GM10266 (cell line): ENCODE measurements at regions not wholly inside any gene's neighbourhood (a gene's known extent, or its start where the extent isn't known, plus 50 kb on each side); places are given as distances from the start of the nearest gene placed in this dataset.
"Not testable (repeated sequence)": the region's sequence is repeated elsewhere in the genome, so short reads cannot be mapped to it uniquely, and the experiment has no call there.

Experiments
- DNase-seq: peaks from one replicate; pipeline ENCODE4 v3.0.0; 2012; ENCODE audit errors: extremely low spot score
- TF ChIP-seq, protein P1 (sequence below): IDR thresholded peaks from 2 replicates; pipeline ENCODE4 v1.5.1; 2012; ENCODE audit warnings: mild to moderate bottlenecking, low read depth; ENCODE audit not compliant: control insufficient read depth, insufficient read depth; ENCODE audit errors: missing control alignments

DNA sequence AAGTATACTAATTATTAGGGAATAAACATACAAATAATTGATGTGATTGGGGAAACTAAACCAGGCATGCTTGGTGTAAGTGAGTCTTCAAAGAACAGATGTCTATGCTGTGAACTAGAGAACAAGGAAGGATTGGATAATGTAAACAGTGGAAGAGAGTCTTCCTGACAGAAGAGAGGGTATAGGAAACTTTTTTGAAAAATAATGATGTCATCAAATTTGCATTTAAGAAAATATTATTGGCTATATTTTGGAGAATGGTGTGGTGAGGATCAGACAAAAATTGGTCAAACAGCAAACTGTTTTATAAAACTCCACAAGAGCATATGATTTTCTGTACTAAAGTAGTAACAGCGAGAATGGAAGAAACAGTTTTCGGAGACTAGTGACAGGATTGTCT lies 537.7 kb downstream of the TRAM1L1 start:
- TF ChIP-seq, protein P1, sequence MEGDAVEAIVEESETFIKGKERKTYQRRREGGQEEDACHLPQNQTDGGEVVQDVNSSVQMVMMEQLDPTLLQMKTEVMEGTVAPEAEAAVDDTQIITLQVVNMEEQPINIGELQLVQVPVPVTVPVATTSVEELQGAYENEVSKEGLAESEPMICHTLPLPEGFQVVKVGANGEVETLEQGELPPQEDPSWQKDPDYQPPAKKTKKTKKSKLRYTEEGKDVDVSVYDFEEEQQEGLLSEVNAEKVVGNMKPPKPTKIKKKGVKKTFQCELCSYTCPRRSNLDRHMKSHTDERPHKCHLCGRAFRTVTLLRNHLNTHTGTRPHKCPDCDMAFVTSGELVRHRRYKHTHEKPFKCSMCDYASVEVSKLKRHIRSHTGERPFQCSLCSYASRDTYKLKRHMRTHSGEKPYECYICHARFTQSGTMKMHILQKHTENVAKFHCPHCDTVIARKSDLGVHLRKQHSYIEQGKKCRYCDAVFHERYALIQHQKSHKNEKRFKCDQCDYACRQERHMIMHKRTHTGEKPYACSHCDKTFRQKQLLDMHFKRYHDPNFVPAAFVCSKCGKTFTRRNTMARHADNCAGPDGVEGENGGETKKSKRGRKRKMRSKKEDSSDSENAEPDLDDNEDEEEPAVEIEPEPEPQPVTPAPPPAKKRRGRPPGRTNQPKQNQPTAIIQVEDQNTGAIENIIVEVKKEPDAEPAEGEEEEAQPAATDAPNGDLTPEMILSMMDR = no peak
- no peak for DNase-seq

DNA sequence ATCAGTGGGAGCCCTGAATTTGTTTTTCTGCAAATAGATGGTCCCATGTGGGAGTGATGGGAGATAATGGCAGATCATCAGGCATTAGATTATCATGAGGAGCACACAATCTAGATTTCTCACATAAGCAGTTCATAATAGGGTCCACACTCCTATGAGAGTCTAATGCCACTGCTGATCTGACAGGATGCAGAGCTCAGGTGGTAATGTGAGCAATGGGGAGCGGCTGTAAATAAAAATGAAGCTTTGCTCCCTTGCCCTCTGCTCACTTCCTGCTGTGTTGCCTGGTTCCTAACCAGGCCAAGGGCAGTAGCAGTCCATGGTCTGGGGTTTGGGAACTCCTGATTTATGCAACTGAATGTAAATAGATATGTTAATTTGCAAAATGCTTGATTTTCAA lies 538.6 kb downstream of the TRAM1L1 start:
- TF ChIP-seq, protein P1 = no peak
- no peak for DNase-seq

- TF ChIP-seq, protein P1 = no peak
- no peak for DNase-seq
These were observed 540.4 kb downstream of the TRAM1L1 start for GRCh38 chr4:116544946-116545345.

DNA sequence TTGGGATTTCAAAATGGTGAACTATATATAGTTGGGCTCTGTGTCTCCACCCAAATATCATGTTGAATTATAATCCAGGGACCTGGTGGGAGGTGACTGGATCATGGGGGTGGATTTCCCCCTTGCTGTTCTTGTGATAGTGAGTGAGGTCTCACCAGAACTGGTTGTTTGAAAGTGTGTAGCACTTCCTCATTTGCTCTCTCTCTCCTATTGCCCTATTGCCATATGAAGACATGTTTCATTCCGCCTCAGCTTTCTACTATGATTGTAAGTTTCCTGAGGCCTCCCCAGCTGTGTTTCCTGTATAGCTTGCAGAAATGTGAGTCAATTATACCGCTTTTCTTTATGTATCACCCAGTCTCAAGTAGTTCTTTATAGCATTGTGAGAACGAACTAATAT lies 545.6 kb downstream of the TRAM1L1 start:
- no peak for DNase-seq
- TF ChIP-seq, protein P1 = no peak

- DNase-seq = no peak
- TF ChIP-seq, protein P1 = no peak
These were observed 547.5 kb downstream of the TRAM1L1 start for GRCh38 chr4:116537828-116538227.

DNA sequence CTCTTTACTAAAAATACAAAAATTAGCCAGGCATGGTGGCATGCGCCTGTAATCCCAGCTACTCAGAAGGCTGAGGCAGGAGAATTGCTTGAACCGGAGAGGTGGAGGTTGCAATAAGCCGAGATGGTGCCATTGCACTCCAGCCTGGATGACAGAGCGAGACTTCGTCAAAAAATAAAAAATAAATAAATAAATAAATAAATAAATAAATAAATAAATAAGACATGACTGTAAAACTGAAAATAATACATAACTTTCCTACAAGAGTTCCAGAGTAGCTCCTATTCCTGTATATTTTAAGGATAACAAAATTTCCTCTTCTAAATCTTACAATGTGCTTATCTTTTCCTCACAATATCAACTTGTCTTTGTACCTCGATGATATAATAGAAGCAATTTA lies 549.4 kb downstream of the TRAM1L1 start:
- DNase-seq = not testable (repeated sequence)

DNA sequence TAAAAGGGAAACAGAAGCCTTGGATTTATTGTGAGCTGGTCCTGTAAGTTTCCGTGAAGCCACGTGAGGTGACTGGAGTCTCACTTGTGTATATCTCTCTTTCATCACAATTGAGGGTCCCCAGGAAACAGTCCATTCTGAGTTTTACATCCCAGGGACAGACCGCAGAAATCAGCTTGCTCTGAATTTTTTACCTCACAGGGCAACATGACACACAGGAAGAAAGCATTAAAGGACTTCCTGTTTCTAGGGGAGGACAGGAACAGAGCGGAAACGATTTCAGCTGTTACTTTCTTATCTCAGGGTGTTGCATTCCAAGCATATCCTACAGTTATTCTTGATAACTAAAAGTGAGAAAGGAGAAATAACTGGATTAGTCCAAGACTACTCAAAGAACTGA lies 553.5 kb downstream of the TRAM1L1 start:
- peak; percentile 4 for DNase-seq
- TF ChIP-seq, protein P1 = no peak

DNA sequence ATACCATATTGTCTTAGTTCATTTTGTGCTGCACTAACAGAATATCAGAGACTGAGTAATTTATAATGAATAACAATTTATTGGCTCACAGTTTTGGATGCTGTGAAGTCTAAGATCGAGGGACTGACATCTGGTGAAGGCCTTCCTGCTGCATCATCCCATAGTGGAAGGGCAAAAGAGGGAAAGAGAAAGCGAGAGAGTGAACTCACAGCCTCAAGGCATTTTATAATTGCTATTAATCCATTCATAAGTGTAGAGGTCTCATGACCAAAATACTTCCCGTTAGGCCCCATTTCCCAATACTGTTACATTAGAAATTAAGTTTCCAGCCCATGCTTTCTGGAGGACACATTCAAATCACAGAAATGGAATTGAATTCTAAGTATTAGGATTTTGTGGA lies 554.4 kb downstream of the TRAM1L1 start:
- no peak for DNase-seq
- TF ChIP-seq, protein P1 = no peak
